A549 (cell line): ENCODE measurements at regions not wholly inside any gene's neighbourhood (a gene's known extent, or its start where the extent isn't known, plus 50 kb on each side); places are given as distances from the start of the nearest gene placed in this dataset.

ENCODE experiments used
- CHD2 ChIP-seq: fragments of 150-350 bp; IDR thresholded peaks from 2 replicates; pipeline ENCODE4 v1.6.1; 2014; ENCODE audit warnings: low read length; ENCODE audit not compliant: partially characterized antibody
- EHMT2 ChIP-seq: fragments of 200-600 bp; sonication (generic); IDR thresholded peaks from 2 replicates; pipeline ENCODE4 v1.6.1; 2016; ENCODE audit warnings: antibody characterized with exemption, low read depth, mild to moderate bottlenecking, moderate library complexity
- FOSL2 ChIP-seq, 2 experiments: fragments of 450-650 bp in 1 of 2; fragments of >200 bp in 1 of 2; sonication (Bioruptor Twin) in 1 of 2; formaldehyde crosslinking; IDR thresholded peaks; 2 replicates each; pipeline versions ENCODE4 v1.5.0 to v1.6.1; 2016 to 2020; ENCODE audit warnings: mild to moderate bottlenecking in 1 of 2, moderate library complexity in 1 of 2
- JUN ChIP-seq, 2 experiments: fragments of >200 bp; sonication (Bioruptor Twin); formaldehyde crosslinking; IDR thresholded peaks; 2 replicates in 1 of 2; 3 replicates in 1 of 2; pipeline ENCODE4 v1.6.1; 2016 to 2017
- NPAS2 ChIP-seq: fragments of 250-450 bp; sonication (Bioruptor Pico); IDR thresholded peaks from 2 replicates; pipeline ENCODE4 v1.8.0; 2022; ENCODE audit warnings: mild to moderate bottlenecking, moderate library complexity, borderline replicate concordance
- POLR2A ChIP-seq: IDR thresholded peaks from 2 replicates; pipeline ENCODE4 v1.6.1; 2012; ENCODE audit warnings: mild to moderate bottlenecking, low read length
- TF ChIP-seq, protein P1 (sequence below): IDR thresholded peaks from 2 replicates; pipeline ENCODE4 v1.6.1; 2012
- TF ChIP-seq, protein P2 (sequence below): fragments of >200 bp; sonication (Bioruptor Twin); formaldehyde crosslinking; IDR thresholded peaks from 3 replicates; pipeline ENCODE4 v1.5.1; 2016

DNA sequence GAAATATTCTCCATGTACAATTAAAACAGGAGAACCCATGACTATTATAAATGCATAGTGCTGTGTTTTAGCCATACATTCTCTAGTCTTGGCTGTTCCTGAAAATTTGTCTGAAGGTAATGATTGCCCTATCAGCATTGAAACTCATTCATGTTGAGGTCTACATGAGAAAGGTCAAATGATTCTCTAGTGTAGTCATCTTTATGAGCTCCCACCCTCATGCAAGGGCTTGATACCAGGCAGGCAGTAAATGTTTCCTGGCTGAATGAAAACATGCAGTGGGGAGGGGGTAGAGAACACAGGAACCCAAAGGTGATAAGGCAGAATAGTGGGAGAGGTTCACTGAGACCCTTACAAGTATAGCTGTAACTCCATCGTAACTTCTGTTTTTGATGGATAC lies 424.3 kb downstream of the COG6 start:
- TF ChIP-seq, protein P1, sequence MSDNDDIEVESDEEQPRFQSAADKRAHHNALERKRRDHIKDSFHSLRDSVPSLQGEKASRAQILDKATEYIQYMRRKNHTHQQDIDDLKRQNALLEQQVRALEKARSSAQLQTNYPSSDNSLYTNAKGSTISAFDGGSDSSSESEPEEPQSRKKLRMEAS, result no peak
- TF ChIP-seq CHD2 (no peak), POLR2A (no peak), FOSL2 (IDR thresholded peaks at IDR 0.05) (no peak), FOSL2 (CRISPR knock-in tag; IDR thresholded peaks at IDR 0.05) (no peak), EHMT2 (no peak), NPAS2 (CRISPR knock-in tag) (no peak), JUN (IDR thresholded peaks at IDR 0.05) (no peak)
- TF ChIP-seq, protein P2, sequence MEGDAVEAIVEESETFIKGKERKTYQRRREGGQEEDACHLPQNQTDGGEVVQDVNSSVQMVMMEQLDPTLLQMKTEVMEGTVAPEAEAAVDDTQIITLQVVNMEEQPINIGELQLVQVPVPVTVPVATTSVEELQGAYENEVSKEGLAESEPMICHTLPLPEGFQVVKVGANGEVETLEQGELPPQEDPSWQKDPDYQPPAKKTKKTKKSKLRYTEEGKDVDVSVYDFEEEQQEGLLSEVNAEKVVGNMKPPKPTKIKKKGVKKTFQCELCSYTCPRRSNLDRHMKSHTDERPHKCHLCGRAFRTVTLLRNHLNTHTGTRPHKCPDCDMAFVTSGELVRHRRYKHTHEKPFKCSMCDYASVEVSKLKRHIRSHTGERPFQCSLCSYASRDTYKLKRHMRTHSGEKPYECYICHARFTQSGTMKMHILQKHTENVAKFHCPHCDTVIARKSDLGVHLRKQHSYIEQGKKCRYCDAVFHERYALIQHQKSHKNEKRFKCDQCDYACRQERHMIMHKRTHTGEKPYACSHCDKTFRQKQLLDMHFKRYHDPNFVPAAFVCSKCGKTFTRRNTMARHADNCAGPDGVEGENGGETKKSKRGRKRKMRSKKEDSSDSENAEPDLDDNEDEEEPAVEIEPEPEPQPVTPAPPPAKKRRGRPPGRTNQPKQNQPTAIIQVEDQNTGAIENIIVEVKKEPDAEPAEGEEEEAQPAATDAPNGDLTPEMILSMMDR, result no peak
